ENCODE measurements at regions not wholly inside any gene's neighbourhood (a gene's known extent, or its start where the extent isn't known, plus 50 kb on each side); places are given as distances from the start of the nearest gene placed in this dataset.

DNA sequence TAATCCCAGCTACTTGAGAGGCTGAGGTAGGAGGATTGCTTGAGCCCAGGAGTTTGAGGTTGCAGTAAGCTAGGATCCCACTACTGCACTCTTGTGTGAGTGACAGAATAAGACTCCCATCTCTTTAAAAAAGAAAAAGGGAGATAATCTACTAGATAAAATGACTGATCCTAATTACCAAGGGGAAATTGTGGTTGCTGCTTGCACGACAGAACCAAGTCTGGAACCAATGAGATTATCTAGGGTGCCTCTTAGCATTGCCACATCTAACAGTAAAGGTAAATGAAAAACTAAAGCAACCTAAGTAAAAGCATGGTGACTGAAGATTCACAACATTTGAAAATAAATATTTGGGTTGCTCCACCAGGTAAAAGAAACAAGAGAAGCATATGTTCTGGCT lies 185.1 kb downstream of the PDHA2 start:
- no peaks in the 10 kb centered on the region for H3K9me3 ChIP-seq (ENCODE audit: control insufficient read depth in 4 of 4, low read length in 3 of 4)

GRCh38 chr4:96035727-96036126 lies 195.8 kb downstream of the PDHA2 start:
- Histone ChIP-seq H3K27ac (ENCODE audit: low read depth in 1 of 2, low read length in 2 of 2) (no peak overlapping the region), H3K27me3 (ENCODE audit: control insufficient read depth in 4 of 4, insufficient read depth in 4 of 4, low read length in 3 of 4) (no peaks in the 10 kb centered on the region), H3K4me3 (ENCODE audit: low read depth in 1 of 3, low read length in 3 of 3) (no peak overlapping the region), H3K9me3 (ENCODE audit: control insufficient read depth in 4 of 4, low read length in 3 of 4) (no peaks in the 10 kb centered on the region), H3K36me3 (ENCODE audit: control insufficient read depth in 4 of 4, insufficient read depth in 3 of 4, low read depth in 1 of 4, low read length in 3 of 4) (no peaks in the 10 kb centered on the region), H3K9ac (ENCODE audit: low read depth in 1 of 2, low read length in 2 of 2) (no peak overlapping the region), H3K4me1 (ENCODE audit: control insufficient read depth in 4 of 4, insufficient read depth in 4 of 4, low read length in 3 of 4) (no peaks in the 10 kb centered on the region)
- TF ChIP-seq MAX (IDR thresholded peaks at IDR 0.05): no peak
- no peak for TF ChIP-seq FOXA2 (IDR thresholded peaks at IDR 0.05)
- TF ChIP-seq EGR1 (IDR thresholded peaks at IDR 0.05; ENCODE audit: low read depth in 2 of 2): no peak
- TF ChIP-seq JUND (IDR thresholded peaks at IDR 0.05): no peak
- no peak for TF ChIP-seq HNF4G (IDR thresholded peaks at IDR 0.05)
- peak; percentile 31 to 56 for TF ChIP-seq RAD21 (IDR thresholded peaks at IDR 0.05)
- TF ChIP-seq CTCF (IDR thresholded peaks at IDR 0.05; ENCODE audit: low read depth, low read length, missing input control): peak; percentile 14
- no peak for DNase-seq (ENCODE audit: low spot score)

More for the DNA sequence above, 185.1 kb downstream of the PDHA2 start:
- TF ChIP-seq TAF1 (conservative IDR thresholded peaks at IDR 0.05) (no peak), EGR1 (IDR thresholded peaks at IDR 0.05; ENCODE audit: low read depth in 2 of 2) (no peak), NR2F2 (IDR thresholded peaks at IDR 0.05) (no peak), MAX (IDR thresholded peaks at IDR 0.05) (no peak), RXRA (IDR thresholded peaks at IDR 0.05) (no peak), GABPA (IDR thresholded peaks at IDR 0.05 in 1 of 2, conservative IDR thresholded peaks at IDR 0.05 in 1 of 2) (no peak), SP1 (IDR thresholded peaks at IDR 0.05) (no peak), FOXA2 (IDR thresholded peaks at IDR 0.05) (no peak), REST (IDR thresholded peaks at IDR 0.05) (no peak)
- TF ChIP-seq, protein P1, sequence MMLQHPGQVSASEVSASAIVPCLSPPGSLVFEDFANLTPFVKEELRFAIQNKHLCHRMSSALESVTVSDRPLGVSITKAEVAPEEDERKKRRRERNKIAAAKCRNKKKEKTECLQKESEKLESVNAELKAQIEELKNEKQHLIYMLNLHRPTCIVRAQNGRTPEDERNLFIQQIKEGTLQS (IDR thresholded peaks at IDR 0.05): no peak
- no peaks in the 10 kb centered on the region for H3K27me3 ChIP-seq (ENCODE audit: control insufficient read depth in 4 of 4, insufficient read depth in 4 of 4, low read length in 3 of 4)
- no peaks in the 10 kb centered on the region for H3K4me1 ChIP-seq (ENCODE audit: control insufficient read depth in 4 of 4, insufficient read depth in 4 of 4, low read length in 3 of 4)
- WGBS: 42% methylated on average over 1 of the region's 1 CpG
- no peak overlapping the region for H3K4me3 ChIP-seq (ENCODE audit: low read depth in 1 of 3, low read length in 3 of 3)
- H3K36me3 ChIP-seq (ENCODE audit: control insufficient read depth in 4 of 4, insufficient read depth in 3 of 4, low read depth in 1 of 4, low read length in 3 of 4): no peaks in the 10 kb centered on the region
- no peak overlapping the region for H3K27ac ChIP-seq (ENCODE audit: low read depth in 1 of 2, low read length in 2 of 2)
- H3K9ac ChIP-seq (ENCODE audit: low read depth in 1 of 2, low read length in 2 of 2): no peak overlapping the region
- no peak for DNase-seq (ENCODE audit: low spot score)

Data from liver (tissue), 8 donors.